LNCaP clone FGC (cell line): ENCODE measurements at regions not wholly inside any gene's neighbourhood (a gene's known extent, or its start where the extent isn't known, plus 50 kb on each side); places are given as distances from the start of the nearest gene placed in this dataset.
"Not testable (repeated sequence)": the region's sequence is repeated elsewhere in the genome, so short reads cannot be mapped to it uniquely, and the experiment has no call there.

Experiments
- DNase-seq: peaks from one replicate; pipeline ENCODE4 v3.0.0-alpha.2; 2011; ENCODE audit warnings: low read depth
- H3K4me3 ChIP-seq: 2 replicates; pipeline ENCODE4 v1.5.1; 2011; ENCODE audit warnings: mild to moderate bottlenecking, low read depth, low read length, control low read depth
- TF ChIP-seq, protein P1 (sequence below): IDR thresholded peaks from 2 replicates; pipeline ENCODE4 v1.5.1; 2012; ENCODE audit warnings: mild to moderate bottlenecking; ENCODE audit not compliant: control insufficient read depth, insufficient read depth; ENCODE audit errors: extremely low read depth

DNA sequence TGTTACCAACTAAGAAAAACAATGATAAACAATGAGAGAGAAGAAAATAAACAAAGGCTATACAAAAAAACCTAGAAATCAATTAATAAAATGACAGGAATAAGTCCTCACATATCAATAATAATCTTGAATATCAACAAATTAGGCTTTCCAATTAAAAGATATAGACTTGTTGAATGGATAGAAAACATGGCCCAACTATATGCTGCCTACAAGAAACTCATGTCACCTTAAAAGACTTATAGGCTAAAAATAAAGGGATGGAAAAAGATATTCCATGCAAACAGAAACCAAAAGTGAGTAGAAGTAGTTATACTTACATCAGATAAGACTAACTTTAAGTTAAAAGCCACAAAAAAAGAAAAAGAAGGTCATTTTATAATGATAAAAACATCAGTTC is 183.9 kb downstream of the MYRFL start:
- H3K4me3 ChIP-seq = no peak overlapping the region
- DNase-seq = no peak
- TF ChIP-seq, protein P1, sequence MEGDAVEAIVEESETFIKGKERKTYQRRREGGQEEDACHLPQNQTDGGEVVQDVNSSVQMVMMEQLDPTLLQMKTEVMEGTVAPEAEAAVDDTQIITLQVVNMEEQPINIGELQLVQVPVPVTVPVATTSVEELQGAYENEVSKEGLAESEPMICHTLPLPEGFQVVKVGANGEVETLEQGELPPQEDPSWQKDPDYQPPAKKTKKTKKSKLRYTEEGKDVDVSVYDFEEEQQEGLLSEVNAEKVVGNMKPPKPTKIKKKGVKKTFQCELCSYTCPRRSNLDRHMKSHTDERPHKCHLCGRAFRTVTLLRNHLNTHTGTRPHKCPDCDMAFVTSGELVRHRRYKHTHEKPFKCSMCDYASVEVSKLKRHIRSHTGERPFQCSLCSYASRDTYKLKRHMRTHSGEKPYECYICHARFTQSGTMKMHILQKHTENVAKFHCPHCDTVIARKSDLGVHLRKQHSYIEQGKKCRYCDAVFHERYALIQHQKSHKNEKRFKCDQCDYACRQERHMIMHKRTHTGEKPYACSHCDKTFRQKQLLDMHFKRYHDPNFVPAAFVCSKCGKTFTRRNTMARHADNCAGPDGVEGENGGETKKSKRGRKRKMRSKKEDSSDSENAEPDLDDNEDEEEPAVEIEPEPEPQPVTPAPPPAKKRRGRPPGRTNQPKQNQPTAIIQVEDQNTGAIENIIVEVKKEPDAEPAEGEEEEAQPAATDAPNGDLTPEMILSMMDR = no peak

DNA sequence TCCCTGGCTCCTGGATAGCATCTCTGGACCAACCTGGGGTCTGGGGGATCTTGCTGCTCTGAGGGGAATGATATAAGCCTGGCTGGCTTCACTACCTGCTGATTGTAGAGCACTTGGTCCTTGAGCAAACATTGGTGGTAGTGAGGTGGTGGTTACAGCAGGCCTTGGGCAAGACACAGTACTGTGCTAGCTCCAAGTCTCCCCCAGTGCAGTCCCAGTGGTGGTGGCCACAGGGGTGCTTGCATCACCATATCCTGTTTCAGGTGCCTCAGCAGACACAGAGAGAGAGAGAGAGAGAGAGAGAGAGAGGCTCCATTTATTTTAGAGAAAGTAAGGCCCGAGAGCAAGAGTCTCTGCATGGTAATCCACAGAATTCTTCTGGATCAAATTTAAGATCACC is 186.3 kb downstream of the MYRFL start:
- no peak for DNase-seq
- TF ChIP-seq, protein P1 = no peak
- H3K4me3 ChIP-seq = no peak overlapping the region

DNA sequence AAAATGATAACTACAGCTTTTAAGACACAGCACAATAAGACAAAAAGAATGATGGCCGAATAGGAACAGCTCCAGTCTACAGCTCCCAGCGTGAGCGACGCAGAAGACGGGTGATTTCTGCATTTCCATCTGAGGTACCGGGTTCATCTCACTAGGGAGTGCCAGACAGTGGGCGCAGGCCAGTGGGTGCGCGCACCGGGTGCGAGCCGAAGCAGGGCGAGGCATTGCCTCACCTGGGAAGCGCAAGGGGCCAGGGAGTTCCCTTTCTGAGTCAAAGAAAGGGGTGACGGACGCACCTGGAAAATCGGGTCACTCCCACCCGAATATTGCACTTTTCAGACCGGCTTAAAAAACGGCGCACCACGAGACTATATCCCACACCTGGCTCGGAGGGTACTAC is 188.0 kb downstream of the MYRFL start:
- H3K4me3 ChIP-seq, DNase-seq: not testable (repeated sequence)

DNA sequence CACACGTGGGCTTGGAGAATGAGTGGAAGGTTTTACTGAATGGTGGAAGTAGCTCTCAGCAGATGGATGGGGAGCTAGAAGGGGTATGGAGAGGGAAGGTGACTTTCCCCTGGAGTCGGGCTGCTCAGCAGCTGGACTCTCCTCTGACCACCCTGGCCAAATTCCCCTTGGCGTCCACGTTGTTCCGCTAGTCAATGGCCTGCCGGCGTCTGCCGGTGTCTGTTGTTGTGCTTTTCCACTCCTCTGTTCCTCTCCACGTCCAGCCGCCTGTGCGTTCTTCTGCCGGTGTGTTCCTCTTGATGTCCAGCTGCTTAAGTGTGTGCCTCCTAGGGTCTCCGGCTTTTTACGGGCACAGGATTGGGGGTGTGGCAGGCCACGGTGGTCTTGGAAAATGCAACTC is 203.5 kb downstream of the MYRFL start:
- H3K4me3 ChIP-seq = no peak overlapping the region
- DNase-seq = no peak
- TF ChIP-seq, protein P1 = no peak

DNA sequence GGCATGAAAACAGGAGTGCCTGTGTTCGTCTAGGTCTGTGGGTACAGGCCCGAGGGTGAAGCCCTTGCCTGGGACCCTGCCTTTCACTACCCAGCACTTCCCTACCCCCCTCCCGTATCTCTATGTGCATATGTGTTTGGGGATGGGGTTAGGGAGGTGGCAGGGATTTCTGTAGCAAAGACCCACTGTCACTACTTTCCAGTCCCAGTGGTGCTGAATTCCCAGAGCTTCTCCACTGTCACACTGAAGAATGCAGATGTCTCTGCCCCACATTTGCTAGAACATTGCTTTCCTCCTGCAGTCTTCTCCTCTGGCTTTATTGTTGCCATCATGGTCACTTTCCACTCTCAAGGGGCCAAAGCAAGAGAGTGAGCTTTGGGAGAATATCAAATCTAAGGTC is 203.9 kb downstream of the MYRFL start:
- TF ChIP-seq, protein P1 = no peak
- H3K4me3 ChIP-seq = no peak overlapping the region
- no peak for DNase-seq

DNA sequence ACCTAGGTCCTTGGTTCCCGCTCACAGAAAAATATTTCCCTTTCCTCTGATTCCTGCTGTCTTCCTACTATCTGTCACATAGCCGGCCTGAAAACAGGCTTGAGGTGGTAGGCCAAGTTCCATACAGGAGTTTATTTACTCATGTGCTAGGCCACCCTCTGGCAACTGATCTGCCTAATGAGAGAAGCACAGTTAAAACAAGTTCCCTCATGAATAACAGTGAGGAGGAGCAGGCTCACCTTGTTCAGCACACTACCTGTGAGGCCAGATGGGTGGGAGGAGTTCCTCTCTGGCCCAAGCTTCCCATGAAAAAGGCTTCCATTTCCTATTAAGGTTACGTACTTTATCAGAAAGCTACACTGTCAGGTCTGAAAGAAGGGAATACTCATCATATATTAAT is 206.0 kb downstream of the MYRFL start:
- TF ChIP-seq, protein P1 = no peak
- no peak overlapping the region for H3K4me3 ChIP-seq
- no peak for DNase-seq

DNA sequence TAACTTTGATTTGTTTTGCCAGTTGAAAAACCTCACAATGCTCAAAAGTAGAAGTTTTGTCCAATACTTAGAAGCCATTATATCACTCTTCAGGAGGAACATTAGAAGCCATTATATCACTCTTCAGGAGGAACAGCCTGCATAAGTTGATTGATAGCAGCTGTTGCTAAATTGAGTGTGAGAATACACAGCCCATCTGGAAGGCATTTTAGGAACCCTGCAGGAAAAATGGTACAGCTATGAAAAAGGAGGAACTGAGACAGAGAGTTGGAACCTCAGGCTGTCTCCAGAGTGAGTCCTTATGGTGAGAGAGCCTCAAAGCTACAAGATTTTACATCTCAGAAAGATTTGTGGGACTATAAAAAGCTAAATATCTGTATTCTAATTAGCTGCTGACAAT is 207.0 kb downstream of the MYRFL start:
- H3K4me3 ChIP-seq = no peak overlapping the region
- no peak for DNase-seq
- TF ChIP-seq, protein P1 = no peak

DNA sequence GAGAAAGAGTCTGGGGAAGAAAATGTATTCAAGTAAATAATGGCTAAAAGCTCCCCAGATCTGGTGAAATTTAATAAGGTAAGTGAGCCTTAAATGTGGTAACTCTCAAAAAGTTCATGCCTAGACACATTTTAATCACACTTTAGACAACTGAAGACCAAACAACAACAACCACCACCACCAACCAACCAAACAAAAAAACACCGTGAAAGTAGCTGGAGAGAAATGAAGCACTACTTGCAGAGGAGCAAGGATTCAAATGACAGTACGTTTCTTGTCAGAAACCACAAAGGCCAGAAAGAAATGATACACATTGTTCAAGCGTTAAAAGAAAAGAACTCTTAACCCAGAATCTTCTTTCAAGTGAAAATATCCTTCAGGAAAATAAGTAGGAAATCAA is 208.3 kb downstream of the MYRFL start:
- no peak for DNase-seq
- H3K4me3 ChIP-seq = no peak overlapping the region
- TF ChIP-seq, protein P1 = no peak
